ENCODE measurements at regions not wholly inside any gene's neighbourhood (a gene's known extent, or its start where the extent isn't known, plus 50 kb on each side); places are given as distances from the start of the nearest gene placed in this dataset.

DNA sequence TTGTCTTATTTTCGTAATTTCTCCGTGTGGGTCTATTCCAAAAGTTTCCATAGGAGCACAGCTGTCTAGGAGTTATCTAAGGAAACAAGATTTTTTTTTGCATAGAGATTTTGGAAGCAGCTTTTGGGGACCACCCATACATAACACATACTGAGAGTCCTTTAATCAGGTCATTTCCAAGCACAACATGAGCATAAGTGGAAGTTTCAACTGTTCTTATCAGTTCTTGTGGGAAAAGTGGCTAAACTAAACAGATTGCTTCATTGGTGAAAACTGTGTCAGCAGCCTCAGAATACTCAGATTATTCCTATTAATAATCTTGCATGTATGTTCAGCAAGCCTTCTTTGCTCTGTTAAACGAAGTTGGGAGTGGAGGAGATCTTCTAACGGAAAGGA lies 153.6 kb upstream of the TYRP1 start:
- no peak for DNase-seq (ENCODE audit: low spot score)

DNA sequence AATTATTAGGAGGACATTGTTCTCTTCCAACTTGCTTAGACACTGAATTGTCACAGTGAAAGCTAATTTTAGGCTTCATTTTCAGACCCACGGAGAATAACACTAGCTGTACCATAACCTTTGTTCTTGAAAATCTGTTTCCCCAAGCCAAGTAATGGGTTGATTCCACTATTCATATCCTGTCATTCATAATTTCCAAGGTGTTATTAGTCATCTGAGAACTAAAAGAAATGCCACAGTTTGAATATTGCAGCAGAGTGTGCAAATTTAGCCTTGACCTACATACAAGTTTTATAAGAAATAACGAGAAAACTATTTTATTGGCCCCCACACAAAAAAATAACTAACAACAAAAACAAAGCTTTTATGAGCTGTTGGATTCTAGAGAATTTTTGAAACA lies 148.5 kb upstream of the TYRP1 start:
- DNase-seq (ENCODE audit: low spot score) = no peak

GRCh38 chr9:12554636-12555035 lies 138.5 kb upstream of the TYRP1 start:
- no peak for DNase-seq (ENCODE audit: low spot score)

GRCh38 chr9:12566404-12567090 lies 126.6 kb upstream of the TYRP1 start:
- DNase-seq (ENCODE audit: low spot score) = no peak

DNA sequence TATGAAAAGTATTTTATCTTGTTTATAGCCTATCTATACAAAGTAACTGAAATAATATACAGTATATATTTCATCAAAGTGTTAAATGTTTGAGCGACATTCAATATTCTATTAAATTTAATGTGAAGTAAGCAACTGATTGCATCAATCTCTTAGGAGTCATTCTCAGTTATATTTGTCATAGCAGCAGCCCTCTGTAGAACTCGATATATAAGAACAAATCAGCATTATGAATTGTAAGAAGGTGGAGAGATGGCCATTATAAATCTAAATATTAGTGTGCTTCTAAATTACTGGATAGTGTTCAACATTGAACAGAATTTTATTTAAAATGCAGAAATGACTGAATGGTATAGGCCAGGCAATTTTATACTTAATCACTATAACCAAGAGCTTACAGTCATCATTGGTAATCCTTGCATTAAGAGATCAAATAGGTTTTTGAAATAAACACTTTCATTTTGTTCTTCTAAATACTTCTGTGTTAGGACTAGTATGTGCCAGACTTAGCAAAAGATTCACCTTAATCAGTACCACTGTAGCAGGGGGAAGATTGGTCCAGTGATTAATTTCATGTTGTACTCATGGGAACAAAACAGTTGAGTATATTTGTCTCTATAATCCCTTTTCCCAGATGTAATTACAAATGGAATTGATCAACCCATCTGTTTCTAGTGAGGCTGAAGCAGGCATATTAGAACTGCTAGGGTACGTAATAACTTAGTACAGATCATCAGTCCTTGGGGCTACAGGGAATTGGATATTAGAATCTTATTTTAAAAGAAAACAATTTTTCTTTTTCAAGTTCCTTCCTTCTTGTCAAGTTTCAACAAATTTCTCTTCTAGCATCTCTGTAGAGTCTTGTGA lies 108.3 kb upstream of the TYRP1 start:
- DNase-seq (ENCODE audit: low spot score) = no peak

DNA sequence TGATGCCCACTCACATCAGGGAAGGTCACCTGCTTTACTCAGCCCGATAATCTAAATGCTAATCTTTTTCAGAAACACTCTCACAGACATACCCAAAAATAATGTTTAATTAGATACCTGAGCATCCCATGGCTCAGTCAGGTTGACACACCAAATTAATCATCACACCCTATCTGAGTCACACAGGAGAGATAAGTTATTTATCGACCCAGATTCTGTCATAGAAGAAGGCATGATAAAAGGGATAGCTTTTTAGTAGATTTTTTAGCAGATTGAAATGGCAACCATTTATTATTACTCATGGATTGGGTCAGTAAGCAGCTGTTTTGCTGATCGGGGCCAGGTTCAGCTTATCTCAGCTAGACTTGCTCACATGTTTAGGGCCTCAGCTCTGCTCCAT lies 97.8 kb upstream of the TYRP1 start:
- DNase-seq (ENCODE audit: low spot score) = no peak

GRCh38 chr9:12604164-12604821 lies 88.9 kb upstream of the TYRP1 start:
- DNase-seq (ENCODE audit: low spot score) = peak; percentile 8

GRCh38 chr9:12612211-12612770 lies 80.9 kb upstream of the TYRP1 start:
- no peak for DNase-seq (ENCODE audit: low spot score)

DNA sequence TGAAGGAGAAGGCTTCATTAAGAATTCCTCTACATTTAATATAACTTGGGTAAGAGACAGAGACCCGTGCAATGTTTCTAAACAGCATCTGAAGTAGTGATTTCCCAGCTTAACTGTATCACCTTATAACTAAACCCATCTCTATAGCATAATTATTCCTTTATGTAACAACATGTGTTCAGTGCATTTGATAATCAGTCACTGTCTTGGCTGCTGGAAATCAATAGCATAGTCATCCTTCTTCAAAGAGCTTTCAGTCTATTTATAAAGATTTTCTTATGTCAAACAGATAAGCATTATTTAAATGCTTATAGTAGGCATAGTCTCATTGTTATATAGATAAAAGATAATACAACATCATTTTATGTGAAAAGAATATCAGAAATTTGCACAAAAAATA lies 80.1 kb upstream of the TYRP1 start:
- DNase-seq (ENCODE audit: low spot score) = peak; percentile 32

GRCh38 chr9:12614488-12614887 lies 78.7 kb upstream of the TYRP1 start:
- DNase-seq (ENCODE audit: low spot score) = no peak

- DNase-seq (ENCODE audit: low spot score) = no peak
Observed at GRCh38 chr9:12618956-12619355, 74.2 kb upstream of the TYRP1 start.

DNA sequence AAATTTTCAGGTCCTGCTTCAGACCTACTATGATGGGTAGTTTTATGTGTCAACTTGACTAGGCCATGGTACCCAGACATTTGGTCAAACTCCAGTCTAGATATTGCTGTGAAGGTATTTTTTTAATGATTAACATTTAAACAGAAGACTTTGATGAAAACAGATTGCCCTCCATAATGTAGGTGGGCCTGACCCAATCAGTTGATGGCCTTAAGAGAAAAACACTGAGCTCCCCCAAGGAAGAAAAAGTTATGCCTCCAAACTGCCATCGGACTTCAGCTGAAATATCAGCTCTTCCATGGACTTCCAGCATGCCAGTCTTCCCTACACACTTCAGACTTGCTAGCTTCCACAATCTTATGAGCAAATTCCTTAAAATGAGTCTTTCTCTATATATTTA lies 67.3 kb upstream of the TYRP1 start:
- no peak for DNase-seq (ENCODE audit: low spot score)

- DNase-seq (ENCODE audit: low spot score) = no peak
Observed at GRCh38 chr9:12627096-12627495, 66.1 kb upstream of the TYRP1 start.

DNA sequence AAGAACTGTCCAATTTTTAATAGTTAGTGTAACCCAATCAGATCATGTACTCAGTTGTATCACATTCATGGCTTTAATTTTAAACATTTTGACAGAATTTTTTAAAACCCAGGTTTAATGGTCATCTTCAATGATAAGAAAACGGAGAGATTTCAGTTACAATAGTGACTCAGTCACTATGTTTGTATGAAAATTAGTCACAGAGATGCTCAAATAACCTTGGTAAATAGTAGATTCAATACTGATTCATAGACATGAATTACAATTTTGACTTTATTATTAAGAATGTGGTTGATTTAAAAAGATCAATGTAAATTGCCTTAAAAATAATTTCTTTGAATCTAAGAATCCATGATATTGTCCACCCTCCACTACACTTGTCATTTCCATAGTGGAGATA lies 64.6 kb upstream of the TYRP1 start:
- DNase-seq (ENCODE audit: low spot score) = no peak

DNA sequence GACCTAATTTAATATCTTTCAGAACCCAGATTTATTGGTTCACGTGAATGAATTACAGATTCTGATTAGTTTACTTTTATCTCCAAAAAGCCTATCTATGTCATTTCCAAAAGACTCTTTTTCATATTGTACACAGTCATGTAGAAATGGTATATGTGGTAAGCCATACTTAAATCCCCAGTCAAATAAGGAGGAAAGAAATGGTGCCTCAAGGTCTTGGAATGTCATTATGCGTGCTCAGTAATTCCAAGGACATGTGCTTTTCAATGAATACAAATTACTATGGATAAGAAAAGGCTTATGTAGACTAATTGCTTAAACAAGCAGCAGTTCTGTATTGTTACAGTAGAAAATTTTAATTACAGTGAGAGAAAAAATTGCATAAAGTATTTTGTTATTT lies 64.1 kb upstream of the TYRP1 start:
- DNase-seq (ENCODE audit: low spot score) = no peak

- no peak for DNase-seq (ENCODE audit: low spot score)
Observed at GRCh38 chr9:12631866-12632265, 61.3 kb upstream of the TYRP1 start.

DNA sequence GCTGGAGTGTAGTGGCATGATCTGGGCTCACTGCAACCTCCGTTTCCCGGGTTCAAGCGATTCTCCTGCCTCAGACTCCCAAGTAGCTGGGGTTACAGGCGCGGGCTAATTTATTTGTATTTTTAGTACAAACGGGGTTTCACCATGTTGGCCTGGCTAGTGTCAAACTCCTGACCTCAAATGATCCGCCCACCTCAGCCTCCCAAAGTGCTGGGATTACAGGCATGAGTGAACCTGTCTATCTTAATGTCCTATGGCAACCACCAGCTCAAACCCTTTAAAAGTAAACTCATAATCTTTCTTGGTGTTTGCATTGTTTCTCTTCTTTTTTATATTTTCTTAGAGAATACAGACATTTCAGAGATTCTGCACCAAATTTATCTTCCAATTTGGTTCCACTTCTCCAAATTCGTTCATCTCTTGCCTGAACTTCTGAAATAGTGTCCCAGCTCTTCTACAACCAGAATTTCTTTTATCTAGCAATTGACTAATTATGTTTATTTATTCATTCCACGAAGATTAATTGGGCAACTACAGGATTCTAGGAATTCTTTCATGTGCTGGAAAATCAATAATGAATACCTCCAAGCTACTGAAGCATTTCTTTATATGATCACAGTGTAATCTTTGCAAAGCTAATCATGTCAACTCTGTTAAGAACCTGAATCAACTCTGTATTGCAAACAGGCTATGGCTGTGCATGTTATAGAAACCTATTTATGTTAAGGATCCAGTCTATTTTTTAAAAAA lies 60.0 kb upstream of the TYRP1 start:
- no peak for DNase-seq (ENCODE audit: low spot score)

DNA sequence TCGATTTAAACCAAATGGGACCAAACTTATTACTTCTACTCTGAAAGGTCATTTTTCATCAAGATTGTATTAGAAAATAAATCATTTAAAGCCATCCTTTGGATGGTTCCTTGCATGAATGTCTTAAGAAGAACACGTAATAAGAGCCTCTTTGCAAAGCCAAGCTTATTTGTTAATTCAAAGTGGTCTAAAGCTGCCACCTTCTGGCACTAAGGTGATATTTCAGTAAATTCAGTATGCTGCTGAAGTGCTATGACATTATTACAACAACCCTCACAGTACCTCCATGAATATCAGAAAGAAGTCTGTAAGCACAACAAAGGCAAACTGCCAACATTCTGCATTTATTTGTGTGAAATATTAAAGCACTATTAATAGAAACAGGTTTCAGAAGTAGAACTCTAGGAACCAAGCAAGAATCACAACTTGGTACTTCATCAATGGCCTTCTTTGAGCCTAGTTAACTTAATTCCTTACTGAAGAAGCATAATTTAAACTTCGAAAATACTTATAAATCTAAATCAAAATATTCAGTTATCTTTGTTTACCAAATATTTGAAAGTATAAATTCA lies 53.1 kb upstream of the TYRP1 start:
- peak; percentile 26 for DNase-seq (ENCODE audit: low spot score)

DNA sequence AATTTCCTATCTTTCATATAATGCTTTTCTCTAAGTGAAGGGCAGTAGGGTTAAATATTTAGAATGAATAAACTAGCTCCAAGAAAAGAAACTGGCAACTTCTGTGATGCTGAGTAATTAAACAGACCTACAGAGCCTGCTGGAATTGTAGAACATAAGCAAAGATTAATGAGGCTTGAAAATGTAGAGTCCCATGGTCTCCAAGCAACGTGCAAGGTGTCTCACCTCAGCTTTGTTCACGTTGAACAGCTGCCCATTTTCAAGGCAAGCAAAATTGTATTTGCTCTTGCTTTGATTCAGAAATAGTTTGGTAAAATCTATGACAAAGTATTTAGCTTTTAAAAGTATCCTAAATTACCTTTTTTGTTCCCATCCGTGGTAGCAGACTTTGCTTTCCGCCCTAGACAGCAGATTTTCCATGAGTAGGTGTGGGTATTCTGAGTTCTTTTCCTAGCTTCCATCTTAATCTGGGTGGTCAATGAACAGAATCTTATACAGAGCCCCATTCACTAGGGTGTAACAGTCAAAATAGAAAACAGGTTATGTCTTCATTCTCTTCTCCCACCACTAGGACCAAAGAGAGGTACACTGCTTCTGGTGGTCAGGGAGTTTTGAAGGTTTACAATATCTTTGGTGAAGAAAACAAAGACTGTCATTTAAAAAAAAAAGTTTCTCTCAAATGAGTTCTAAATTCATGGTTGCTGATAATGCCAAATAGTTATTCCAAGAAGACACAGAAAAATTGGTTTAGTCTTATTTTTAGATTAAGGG lies 52.1 kb upstream of the TYRP1 start:
- DNase-seq (ENCODE audit: low spot score) = no peak

Data from COLO829 (cell line).